ENCODE measurements at regions not wholly inside any gene's neighbourhood (a gene's known extent, or its start where the extent isn't known, plus 50 kb on each side); places are given as distances from the start of the nearest gene placed in this dataset.
"Not testable (repeated sequence)": the region's sequence is repeated elsewhere in the genome, so short reads cannot be mapped to it uniquely, and the experiment has no call there.

GRCh38 chr13:47873319-47873718 is 127.8 kb downstream of the SUCLA2 start:
- H2AFZ ChIP-seq; H3K79me2 ChIP-seq; H3K27ac ChIP-seq; H4K20me1 ChIP-seq (ENCODE audit: insufficient read depth, poor library complexity, severe bottlenecking); H3K9me3 ChIP-seq (ENCODE audit: low read depth); H3K9me2 ChIP-seq (replicated peaks; ENCODE audit: insufficient read depth); H3K4me2 ChIP-seq; H3K36me3 ChIP-seq (replicated peaks; ENCODE audit: insufficient read depth, low read depth); H3K27me3 ChIP-seq; H3K4me1 ChIP-seq (ENCODE audit: insufficient read depth); DNase-seq (ENCODE audit: low spot score); H3K4me3 ChIP-seq: not testable (repeated sequence)
- 68% methylated on average over 1 of the region's 1 CpG for WGBS (ENCODE audit: low lambda C conversion rate, missing lambda C conversion rate)

GRCh38 chr13:47869776-47870175 is 131.3 kb downstream of the SUCLA2 start:
- H3K9me2 ChIP-seq (replicated peaks; ENCODE audit: insufficient read depth): no peaks in the 10 kb centered on the region
- no peaks in the 10 kb centered on the region for H4K20me1 ChIP-seq (ENCODE audit: insufficient read depth, poor library complexity, severe bottlenecking)
- no peak overlapping the region for H2AFZ ChIP-seq
- H3K4me1 ChIP-seq (ENCODE audit: insufficient read depth): no peaks in the 10 kb centered on the region
- no peak for DNase-seq (ENCODE audit: low spot score)
- H3K4me3 ChIP-seq: no peak overlapping the region
- H3K36me3 ChIP-seq (replicated peaks; ENCODE audit: insufficient read depth, low read depth): no peaks in the 10 kb centered on the region
- no peak overlapping the region for H3K4me2 ChIP-seq
- no peaks in the 10 kb centered on the region for H3K27me3 ChIP-seq
- H3K79me2 ChIP-seq: no peaks in the 10 kb centered on the region
- TF ChIP-seq EZH2 (IDR thresholded peaks at IDR 0.05; ENCODE audit: borderline replicate concordance) (no peak), CTCF (IDR thresholded peaks at IDR 0.05; ENCODE audit: poor library complexity) (no peak), EZH2phosphoT487 (IDR thresholded peaks at IDR 0.05; ENCODE audit: low read depth, severe bottlenecking, unreplicated experiment) (no peak)
- no peak overlapping the region for H3K27ac ChIP-seq
- H3K9me3 ChIP-seq (ENCODE audit: low read depth): no peaks in the 10 kb centered on the region

- no peak overlapping the region for H3K27ac ChIP-seq
- TF ChIP-seq EZH2phosphoT487 (IDR thresholded peaks at IDR 0.05; ENCODE audit: low read depth, severe bottlenecking, unreplicated experiment): no peak
- no peak overlapping the region for H2AFZ ChIP-seq
- DNase-seq (ENCODE audit: low spot score): no peak
- WGBS (ENCODE audit: low lambda C conversion rate, missing lambda C conversion rate): 89% methylated on average over 3 of the region's 3 CpGs
- H3K36me3 ChIP-seq (replicated peaks; ENCODE audit: insufficient read depth, low read depth): no peaks in the 10 kb centered on the region
- H3K9me2 ChIP-seq (replicated peaks; ENCODE audit: insufficient read depth): no peaks in the 10 kb centered on the region
- H4K20me1 ChIP-seq (ENCODE audit: insufficient read depth, poor library complexity, severe bottlenecking): no peaks in the 10 kb centered on the region
- no peaks in the 10 kb centered on the region for H3K27me3 ChIP-seq
- no peak overlapping the region for H3K4me2 ChIP-seq
- no peaks in the 10 kb centered on the region for H3K79me2 ChIP-seq
- no peak overlapping the region for H3K4me3 ChIP-seq
- no peaks in the 10 kb centered on the region for H3K9me3 ChIP-seq (ENCODE audit: low read depth)
- no peaks in the 10 kb centered on the region for H3K4me1 ChIP-seq (ENCODE audit: insufficient read depth)
Observed at GRCh38 chr13:47865883-47866282, 135.2 kb downstream of the SUCLA2 start.

- Histone ChIP-seq H3K9me2 (replicated peaks; ENCODE audit: insufficient read depth) (no peaks in the 10 kb centered on the region), H3K4me1 (ENCODE audit: insufficient read depth) (no peaks in the 10 kb centered on the region), H3K36me3 (replicated peaks; ENCODE audit: insufficient read depth, low read depth) (no peaks in the 10 kb centered on the region), H3K27ac (no peak overlapping the region), H3K27me3 (no peaks in the 10 kb centered on the region), H3K9me3 (ENCODE audit: low read depth) (no peaks in the 10 kb centered on the region), H3K4me3 (no peak overlapping the region), H4K20me1 (ENCODE audit: insufficient read depth, poor library complexity, severe bottlenecking) (no peaks in the 10 kb centered on the region), H3K4me2 (no peak overlapping the region), H2AFZ (no peak overlapping the region), H3K79me2 (no peaks in the 10 kb centered on the region)
- DNase-seq (ENCODE audit: low spot score): no peak
- TF ChIP-seq EZH2 (IDR thresholded peaks at IDR 0.05; ENCODE audit: borderline replicate concordance): no peak
- 91% methylated on average over 3 of the region's 3 CpGs for WGBS (ENCODE audit: low lambda C conversion rate, missing lambda C conversion rate)
Observed at GRCh38 chr13:47862841-47863240, 138.2 kb downstream of the SUCLA2 start.

GRCh38 chr13:47859165-47859564 is 141.9 kb downstream of the SUCLA2 start:
- no peak for DNase-seq (ENCODE audit: low spot score)
- no peaks in the 10 kb centered on the region for H3K27me3 ChIP-seq
- no peaks in the 10 kb centered on the region for H3K4me1 ChIP-seq (ENCODE audit: insufficient read depth)
- H3K79me2 ChIP-seq: no peaks in the 10 kb centered on the region
- no peak overlapping the region for H3K4me3 ChIP-seq
- H2AFZ ChIP-seq: no peak overlapping the region
- H3K27ac ChIP-seq: no peak overlapping the region
- H4K20me1 ChIP-seq (ENCODE audit: insufficient read depth, poor library complexity, severe bottlenecking): no peaks in the 10 kb centered on the region
- TF ChIP-seq EZH2 (IDR thresholded peaks at IDR 0.05; ENCODE audit: borderline replicate concordance) (no peak), EZH2phosphoT487 (IDR thresholded peaks at IDR 0.05; ENCODE audit: low read depth, severe bottlenecking, unreplicated experiment) (no peak), CTCF (IDR thresholded peaks at IDR 0.05; ENCODE audit: poor library complexity) (no peak)
- H3K4me2 ChIP-seq: no peak overlapping the region
- H3K9me3 ChIP-seq (ENCODE audit: low read depth): no peaks in the 10 kb centered on the region
- H3K9me2 ChIP-seq (replicated peaks; ENCODE audit: insufficient read depth): no peaks in the 10 kb centered on the region
- WGBS (ENCODE audit: low lambda C conversion rate, missing lambda C conversion rate): 74% methylated on average over 1 of the region's 1 CpG
- H3K36me3 ChIP-seq (replicated peaks; ENCODE audit: insufficient read depth, low read depth): no peaks in the 10 kb centered on the region

Measured in hepatocyte (in vitro differentiated cells).